A673 (cell line): ENCODE measurements at regions not wholly inside any gene's neighbourhood (a gene's known extent, or its start where the extent isn't known, plus 50 kb on each side); places are given as distances from the start of the nearest gene placed in this dataset.

Experiments
- BruUV-seq: library from RNA; stranded (reverse); fragments of 400-500 nt; replicated peaks from 2 replicates; lab custom pipeline; 2021; lab: Mats Ljungman, UMichigan
- CTCF ChIA-PET: fragments of 300-600 bp; sonication (Branson Sonifier 250); formaldehyde crosslinking; loops from one replicate; lab custom pipeline; 2022; ENCODE audit warnings: antibody characterized with exemption; lab: Charles Lee
- POLR2A ChIA-PET: fragments of 300-600 bp; sonication (Branson Sonifier 250); formaldehyde crosslinking; loops from one replicate; lab custom pipeline; 2022; ENCODE audit warnings: antibody characterized with exemption; ENCODE audit not compliant: low non-redundant PET; lab: Charles Lee
- DNase-seq: peaks from one replicate; pipeline ENCODE4 v3.0.0-alpha.2; 2015; ENCODE audit warnings: low spot score
- H3K27ac ChIP-seq: fragments of 200-600 bp; sonication (generic); 2 replicates; pipeline ENCODE4 v1.5.1; 2016; ENCODE audit warnings: mixed run types, low read depth, mild to moderate bottlenecking, mixed read lengths, antibody characterized with exemption, low read length; ENCODE audit not compliant: poor library complexity, severe bottlenecking
- H3K27me3 ChIP-seq: fragments of 200-600 bp; sonication (generic); replicated peaks from 2 replicates; pipeline ENCODE4 v1.6.1; 2017; ENCODE audit warnings: mixed run types, low read depth, mild to moderate bottlenecking, mixed read lengths, antibody characterized with exemption, low read length; ENCODE audit not compliant: insufficient read depth, poor library complexity
- H3K36me3 ChIP-seq: fragments of 200-600 bp; sonication (generic); 2 replicates; pipeline ENCODE4 v1.6.1; 2016; ENCODE audit warnings: mixed run types, mild to moderate bottlenecking, mixed read lengths, antibody characterized with exemption, low read length; ENCODE audit not compliant: insufficient read depth, poor library complexity, severe bottlenecking
- H3K4me1 ChIP-seq: fragments of 200-600 bp; sonication (generic); 2 replicates; pipeline ENCODE4 v1.6.1; 2017; ENCODE audit warnings: mixed run types, mild to moderate bottlenecking, mixed read lengths, antibody characterized with exemption, low read length; ENCODE audit not compliant: insufficient read depth, poor library complexity, severe bottlenecking
- H3K4me3 ChIP-seq: fragments of 200-600 bp; sonication (generic); 2 replicates; pipeline ENCODE4 v1.5.1; 2016; ENCODE audit warnings: low read depth, mixed run types, mild to moderate bottlenecking, mixed read lengths, low read length; ENCODE audit not compliant: poor library complexity, severe bottlenecking
- H3K9me3 ChIP-seq: fragments of 200-600 bp; sonication (generic); 2 replicates; pipeline ENCODE4 v1.6.1; 2016; ENCODE audit warnings: mixed run types, low read depth, mild to moderate bottlenecking, mixed read lengths, antibody characterized with exemption, low read length; ENCODE audit not compliant: poor library complexity, severe bottlenecking
- CTCF ChIP-seq: fragments of 300-800, 200-600 bp; sonication (generic); conservative IDR thresholded peaks from 2 replicates; pipeline ENCODE4 v1.5.1; 2017; ENCODE audit warnings: low read depth, mild to moderate bottlenecking, antibody characterized with exemption, low read length, moderate library complexity, mixed read lengths
- EZH2 ChIP-seq: fragments of 200-600 bp; sonication (generic); IDR thresholded peaks from 2 replicates; pipeline ENCODE4 v1.6.1; 2017; ENCODE audit warnings: borderline replicate concordance, low read depth, mild to moderate bottlenecking, mixed read lengths, antibody characterized with exemption, low read length; ENCODE audit not compliant: poor library complexity, severe bottlenecking
- intact Hi-C: fragments of 100-400 bp; cut with micrococcal nuclease; formaldehyde crosslinking; loops from one replicate; pipeline ENCODE4 v1.10.0; 2022; ENCODE audit not compliant: unreplicated experiment

- no TSS peak for BruUV-seq
- H3K4me1 ChIP-seq, result no peaks in the 10 kb centered on the region
- no peak for DNase-seq
- H3K27me3 ChIP-seq, result no peaks in the 10 kb centered on the region
- ChIA-PET POLR2A (no interaction called here), CTCF (no interaction called here)
- no peak overlapping the region for H3K4me3 ChIP-seq
- H3K9me3 ChIP-seq, result peaks cover 8% of the 10 kb centered on the region
- no peak for TF ChIP-seq CTCF
- no peak for TF ChIP-seq EZH2
- intact Hi-C loops, result no loop called here
- H3K27ac ChIP-seq, result no peak overlapping the region
- no peaks in the 10 kb centered on the region for H3K36me3 ChIP-seq
Observed at GRCh38 chr6:148044921-148045320, 297.7 kb upstream of the SASH1 start.

GRCh38 chr6:148053209-148053608 lies 289.4 kb upstream of the SASH1 start:
- no peak overlapping the region for H3K4me3 ChIP-seq
- peaks cover 4% of the 10 kb centered on the region for H3K9me3 ChIP-seq
- no peaks in the 10 kb centered on the region for H3K4me1 ChIP-seq
- no peak overlapping the region for H3K27ac ChIP-seq
- BruUV-seq, result no TSS peak
- ChIA-PET CTCF (no interaction called here), POLR2A (no interaction called here)
- DNase-seq, result no peak
- H3K36me3 ChIP-seq, result no peaks in the 10 kb centered on the region
- intact Hi-C loops, result no loop called here
- H3K27me3 ChIP-seq, result no peaks in the 10 kb centered on the region
- TF ChIP-seq EZH2 (no peak), CTCF (no peak)

- Histone ChIP-seq H3K36me3 (no peaks in the 10 kb centered on the region), H3K4me1 (no peaks in the 10 kb centered on the region), H3K27ac (no peak overlapping the region), H3K4me3 (no peak overlapping the region), H3K27me3 (no peaks in the 10 kb centered on the region), H3K9me3 (peaks cover 4% of the 10 kb centered on the region)
- CTCF ChIA-PET, result no interaction called here
- BruUV-seq, result no TSS peak
- no peak for DNase-seq
- intact Hi-C loops, result no loop called here
- POLR2A ChIA-PET, result no interaction called here
- TF ChIP-seq CTCF (no peak), EZH2 (no peak)
Observed at GRCh38 chr6:148053796-148054195, 288.8 kb upstream of the SASH1 start.
